Spleen (tissue), 11 donors: ENCODE measurements at regions not wholly inside any gene's neighbourhood (a gene's known extent, or its start where the extent isn't known, plus 50 kb on each side); places are given as distances from the start of the nearest gene placed in this dataset.
A peak's percentile ranks its signal among the peaks of the same experiment; 100 is the strongest.

Experiments
- DNase-seq: peaks from one replicate; pipeline ENCODE4 v3.0.0-alpha.2; 2020
- H3K27ac ChIP-seq, 8 donors: fragments of 200-600 bp; sonication (generic) in 7 of 8; 1 replicate in 4 of 8; 2 replicates in 4 of 8; pipeline versions ENCODE4 v1.5.0 to v1.8.0; 2016 to 2021; ENCODE audit warnings: inconsistent platforms in 4 of 8, mild to moderate bottlenecking in 4 of 8, moderate library complexity in 1 of 8
- H3K27me3 ChIP-seq, 7 donors: fragments of 200-600 bp; sonication (generic) in 6 of 7; replicated peaks in 1 of 7; 1 replicate in 4 of 7; 2 replicates in 3 of 7; pipeline versions ENCODE4 v1.5.0 to v1.8.0; 2016 to 2021; ENCODE audit warnings: inconsistent platforms in 3 of 7, mild to moderate bottlenecking in 1 of 7
- H3K36me3 ChIP-seq, 6 donors: fragments of 200-600 bp; sonication (generic) in 5 of 6; 1 replicate in 4 of 6; 2 replicates in 2 of 6; pipeline versions ENCODE4 v1.5.0 to v1.8.0; 2016 to 2021; ENCODE audit warnings: inconsistent platforms in 2 of 6
- H3K4me1 ChIP-seq, 6 donors: fragments of 200-600 bp; sonication (generic) in 5 of 6; 1 replicate in 3 of 6; 2 replicates in 3 of 6; pipeline versions ENCODE4 v1.5.0 to v1.8.0; 2016 to 2021; ENCODE audit warnings: inconsistent platforms in 3 of 6
- H3K4me3 ChIP-seq, 8 donors: fragments of 200-600 bp; sonication (generic) in 7 of 8; 1 replicate in 4 of 8; 2 replicates in 4 of 8; pipeline versions ENCODE4 v1.5.0 to v1.8.0; 2016 to 2021; ENCODE audit warnings: inconsistent platforms in 4 of 8, mild to moderate bottlenecking in 4 of 8, moderate library complexity in 2 of 8
- H3K9me3 ChIP-seq, 8 donors: fragments of 200-600 bp; sonication (generic) in 7 of 8; 1 replicate in 4 of 8; 2 replicates in 4 of 8; pipeline versions ENCODE4 v1.5.0 to v1.8.0; 2016 to 2021; ENCODE audit warnings: inconsistent platforms in 4 of 8
- POLR2A ChIP-seq, 3 donors: fragments of 450-650 bp; IDR thresholded peaks; one replicate each; pipeline ENCODE4 v1.5.1; 2017; ENCODE audit warnings: antibody characterized with exemption in 3 of 3, mild to moderate bottlenecking in 1 of 3
- POLR2AphosphoS5 ChIP-seq, 3 donors: sonication (generic); formaldehyde crosslinking; IDR thresholded peaks; one replicate each; pipeline ENCODE4 v1.5.1; 2017; ENCODE audit warnings: antibody characterized with exemption in 3 of 3
- WGBS, 5 donors: extraction: QIAGEN DNeasy Blood & Tissue Kit in 3 of 5; methylation state at CpG; one replicate each; pipeline versions ENCODE4 v1.1.5 to v1.1.7; 2013 to 2018; 5-methylcytosine and 5-hydroxymethylcytosine counted together
- intact Hi-C: fragments of 100-400 bp; cut with DNase I; formaldehyde crosslinking; loops from one replicate; pipeline ENCODE4 v1.15.0; 2023; ENCODE audit warnings: low total_unique reads
- TF ChIP-seq, protein P1 (sequence below), 11 experiments: fragments of 200-600 bp in 7 of 11; fragments of 450-650 bp in 4 of 11; sonication (generic) in 4 of 11; IDR thresholded peaks in 8 of 11; conservative IDR thresholded peaks in 3 of 11; 1 replicate in 7 of 11; 2 replicates in 4 of 11; pipeline versions ENCODE4 v1.4.0 to v1.8.0; 2016 to 2021; ENCODE audit warnings: antibody characterized with exemption in 11 of 11, inconsistent platforms in 4 of 11, mild to moderate bottlenecking in 1 of 11
- donor health status: healthy with polysubstance abuse.
- donor health status: DM: no; HTN: no; CAD: no; lungs with moderate emphysema.
- donor health status: DM: no; HTN: no; CAD: no.
- donor health status: Bipolar disorder and iron deficiency.
- donor health status: healthy.
- donor health status: DM: no; HTN: no; CAD: no.
- donor health status: DM: yes; HTN: yes; CAD: no.

GRCh38 chr1:217315346-217315745, 315.5 kb downstream of the GPATCH2 start:
- Histone ChIP-seq H3K9me3 (no peaks in the 10 kb centered on the region), H3K27me3 (no peaks in the 10 kb centered on the region), H3K36me3 (no peaks in the 10 kb centered on the region), H3K27ac (no peak overlapping the region), H3K4me3 (no peak overlapping the region), H3K4me1 (no peaks in the 10 kb centered on the region)
- no peak for TF ChIP-seq POLR2AphosphoS5 (IDR thresholded peaks at IDR 0.05)
- TF ChIP-seq, protein P1, sequence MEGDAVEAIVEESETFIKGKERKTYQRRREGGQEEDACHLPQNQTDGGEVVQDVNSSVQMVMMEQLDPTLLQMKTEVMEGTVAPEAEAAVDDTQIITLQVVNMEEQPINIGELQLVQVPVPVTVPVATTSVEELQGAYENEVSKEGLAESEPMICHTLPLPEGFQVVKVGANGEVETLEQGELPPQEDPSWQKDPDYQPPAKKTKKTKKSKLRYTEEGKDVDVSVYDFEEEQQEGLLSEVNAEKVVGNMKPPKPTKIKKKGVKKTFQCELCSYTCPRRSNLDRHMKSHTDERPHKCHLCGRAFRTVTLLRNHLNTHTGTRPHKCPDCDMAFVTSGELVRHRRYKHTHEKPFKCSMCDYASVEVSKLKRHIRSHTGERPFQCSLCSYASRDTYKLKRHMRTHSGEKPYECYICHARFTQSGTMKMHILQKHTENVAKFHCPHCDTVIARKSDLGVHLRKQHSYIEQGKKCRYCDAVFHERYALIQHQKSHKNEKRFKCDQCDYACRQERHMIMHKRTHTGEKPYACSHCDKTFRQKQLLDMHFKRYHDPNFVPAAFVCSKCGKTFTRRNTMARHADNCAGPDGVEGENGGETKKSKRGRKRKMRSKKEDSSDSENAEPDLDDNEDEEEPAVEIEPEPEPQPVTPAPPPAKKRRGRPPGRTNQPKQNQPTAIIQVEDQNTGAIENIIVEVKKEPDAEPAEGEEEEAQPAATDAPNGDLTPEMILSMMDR (IDR thresholded peaks at IDR 0.05 in 8 of 11, conservative IDR thresholded peaks at IDR 0.05 in 3 of 11), result no peak
- TF ChIP-seq POLR2A (IDR thresholded peaks at IDR 0.05), result no peak
- DNase-seq, result no peak
- intact Hi-C loops, result no loop called here
- WGBS, 5 donors, result 15 to 43% (median 36%) methylated on average over 1 of the region's 1 CpG

DNA sequence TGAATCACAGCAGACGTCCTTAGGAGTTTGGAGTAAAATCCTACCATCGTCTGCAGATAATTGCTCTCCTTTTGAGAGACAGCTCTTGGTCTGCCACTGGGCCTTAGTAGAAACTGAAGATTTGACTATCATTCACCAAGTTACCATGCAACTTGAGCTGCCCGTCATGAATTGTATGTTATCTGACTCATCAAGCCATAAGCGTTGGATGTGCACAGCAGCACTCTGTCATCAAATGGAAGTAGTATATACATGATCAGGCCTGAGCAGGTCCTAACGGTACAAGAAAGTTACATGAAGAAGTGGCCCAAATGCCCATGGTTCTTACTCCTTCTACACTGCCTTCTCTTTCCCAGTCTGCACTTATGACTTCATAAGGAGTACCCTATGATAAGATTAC, 317.8 kb downstream of the GPATCH2 start:
- DNase-seq, result no peak
- intact Hi-C loops, result no loop called here
- Histone ChIP-seq H3K9me3 (no peaks in the 10 kb centered on the region), H3K4me1 (no peaks in the 10 kb centered on the region), H3K4me3 (no peak overlapping the region), H3K36me3 (no peaks in the 10 kb centered on the region), H3K27me3 (no peaks in the 10 kb centered on the region), H3K27ac (no peak overlapping the region)
- 81 to 91% (median 87%) methylated on average over 5 of the region's 5 CpGs for WGBS, 5 donors
- TF ChIP-seq POLR2A (IDR thresholded peaks at IDR 0.05) (no peak), POLR2AphosphoS5 (IDR thresholded peaks at IDR 0.05) (no peak)
- TF ChIP-seq, protein P1 (IDR thresholded peaks at IDR 0.05 in 8 of 11, conservative IDR thresholded peaks at IDR 0.05 in 3 of 11), result no peak

- intact Hi-C loops, result no loop called here
- Histone ChIP-seq H3K9me3 (no peaks in the 10 kb centered on the region), H3K27me3 (no peaks in the 10 kb centered on the region), H3K4me3 (no peak overlapping the region), H3K4me1 (no peaks in the 10 kb centered on the region), H3K27ac (no peak overlapping the region), H3K36me3 (no peaks in the 10 kb centered on the region)
- TF ChIP-seq POLR2AphosphoS5 (IDR thresholded peaks at IDR 0.05) (no peak), POLR2A (IDR thresholded peaks at IDR 0.05) (no peak)
- TF ChIP-seq, protein P1 (IDR thresholded peaks at IDR 0.05 in 8 of 11, conservative IDR thresholded peaks at IDR 0.05 in 3 of 11), result peak in 1 of 11 experiments; percentile 10
- WGBS, 5 donors, result 18 to 61% (median 47%) methylated on average over 1 of the region's 1 CpG
- DNase-seq, result no peak
Observed at GRCh38 chr1:217311766-217312165, 319.1 kb downstream of the GPATCH2 start.

- 83 to 93% (median 88%) methylated on average over 2 of the region's 2 CpGs for WGBS, 5 donors
Observed at GRCh38 chr1:217311269-217311668, 319.6 kb downstream of the GPATCH2 start.

More at GRCh38 chr1:217311269-217311668, 319.6 kb downstream of the GPATCH2 start:
- Histone ChIP-seq H3K36me3 (no peaks in the 10 kb centered on the region), H3K27ac (no peak overlapping the region), H3K4me1 (no peaks in the 10 kb centered on the region), H3K4me3 (no peak overlapping the region), H3K27me3 (no peaks in the 10 kb centered on the region), H3K9me3 (no peaks in the 10 kb centered on the region)
- no peak for DNase-seq
- no peak for TF ChIP-seq POLR2AphosphoS5 (IDR thresholded peaks at IDR 0.05)
- TF ChIP-seq, protein P1 (IDR thresholded peaks at IDR 0.05 in 8 of 11, conservative IDR thresholded peaks at IDR 0.05 in 3 of 11), result no peak
- no peak for TF ChIP-seq POLR2A (IDR thresholded peaks at IDR 0.05)
- intact Hi-C loops, result no loop called here
